HEK293T (cell line): ENCODE measurements at regions not wholly inside any gene's neighbourhood (a gene's known extent, or its start where the extent isn't known, plus 50 kb on each side); places are given as distances from the start of the nearest gene placed in this dataset.

Experiments
- ARNT ChIP-seq: fragments of 450-650 bp; IDR thresholded peaks from 2 replicates; pipeline ENCODE4 v1.6.1; 2017; ENCODE audit warnings: mild to moderate bottlenecking
- BHLHE40 ChIP-seq: fragments of 450-650 bp; IDR thresholded peaks from 2 replicates; pipeline ENCODE4 v1.6.1; 2016; ENCODE audit warnings: mild to moderate bottlenecking, moderate library complexity, borderline replicate concordance
- ELF4 ChIP-seq: fragments of 450-650 bp; IDR thresholded peaks from 2 replicates; pipeline ENCODE4 v1.6.1; 2017; ENCODE audit warnings: antibody characterized with exemption
- FOXA1 ChIP-seq: fragments of 450-650 bp; IDR thresholded peaks from 2 replicates; pipeline ENCODE4 v1.6.1; 2016; ENCODE audit warnings: mild to moderate bottlenecking
- FOXK2 ChIP-seq: fragments of 450-650 bp; IDR thresholded peaks from 2 replicates; pipeline ENCODE4 v1.6.1; 2016; ENCODE audit warnings: mild to moderate bottlenecking
- FOXM1 ChIP-seq: fragments of 450-650 bp; IDR thresholded peaks from 2 replicates; pipeline ENCODE4 v1.6.1; 2017; ENCODE audit warnings: mild to moderate bottlenecking, borderline replicate concordance
- NFRKB ChIP-seq: fragments of 450-650 bp; IDR thresholded peaks from 2 replicates; pipeline ENCODE4 v1.6.1; 2016; ENCODE audit warnings: mild to moderate bottlenecking, moderate library complexity
- SP1 ChIP-seq: fragments of 450-650 bp; IDR thresholded peaks from 2 replicates; pipeline ENCODE4 v1.6.1; 2017
- SUZ12 ChIP-seq: fragments of 450-650 bp; IDR thresholded peaks from 2 replicates; pipeline ENCODE4 v1.6.1; 2016; ENCODE audit warnings: mild to moderate bottlenecking
- TARDBP ChIP-seq: fragments of 450-650 bp; IDR thresholded peaks from 2 replicates; pipeline ENCODE4 v1.6.1; 2016

DNA sequence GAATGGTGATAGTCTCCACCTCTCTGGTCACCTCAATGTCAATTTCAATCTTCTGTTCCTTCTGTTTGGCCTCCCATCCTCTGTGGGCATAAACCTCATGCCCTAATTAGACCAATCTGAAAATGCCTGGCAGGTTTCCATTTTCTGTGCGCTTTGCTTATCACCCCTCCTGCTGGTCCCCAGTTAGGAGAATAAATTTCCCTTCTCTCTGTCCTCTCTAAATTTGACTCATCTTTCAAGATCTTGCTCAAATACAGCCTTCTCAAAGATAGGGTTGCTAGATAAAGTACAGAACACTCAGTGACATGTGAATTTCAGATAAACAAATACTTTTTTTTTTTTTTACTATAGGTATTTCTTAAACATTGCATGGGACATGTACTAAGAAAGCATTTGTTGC is 69.4 kb upstream of the CD180 start:
- no peak for TF ChIP-seq SP1
- TF ChIP-seq FOXK2 = no peak
- no peak for TF ChIP-seq ELF4
- TF ChIP-seq TARDBP = no peak
- no peak for TF ChIP-seq ARNT
- no peak for TF ChIP-seq FOXM1
- TF ChIP-seq NFRKB = no peak
- TF ChIP-seq BHLHE40 = no peak
- no peak for TF ChIP-seq FOXA1
- no peak for TF ChIP-seq SUZ12
